HG03060 (cell line): ENCODE measurements at regions not wholly inside any gene's neighbourhood (a gene's known extent, or its start where the extent isn't known, plus 50 kb on each side); places are given as distances from the start of the nearest gene placed in this dataset.
"Not testable (repeated sequence)": the region's sequence is repeated elsewhere in the genome, so short reads cannot be mapped to it uniquely, and the experiment has no call there.

ENCODE experiments used
- ATAC-seq: cut with Tn5 transposase; IDR thresholded peaks from one replicate; pipeline ENCODE4 v1.9.1; 2021; ENCODE audit warnings: low read depth, moderate number of reproducible peaks; ENCODE audit not compliant: unreplicated experiment

- ATAC-seq: no peak
These were observed 458.6 kb upstream of the ATXN8OS start for GRCh38 chr13:69649063-69649392.

- ATAC-seq: no peak
These were observed 459.1 kb upstream of the ATXN8OS start for GRCh38 chr13:69648340-69649062.

- ATAC-seq: no peak
These were observed 463.2 kb upstream of the ATXN8OS start for GRCh38 chr13:69644447-69644846.

GRCh38 chr13:69641773-69642172 lies 465.9 kb upstream of the ATXN8OS start:
- ATAC-seq: no peak

- no peak for ATAC-seq
These were observed 474.6 kb upstream of the ATXN8OS start for GRCh38 chr13:69633044-69633443.

- ATAC-seq: no peak
These were observed 483.7 kb upstream of the ATXN8OS start for GRCh38 chr13:69623973-69624372.

- no peak for ATAC-seq
These were observed 488.0 kb upstream of the ATXN8OS start for GRCh38 chr13:69619651-69620050.

GRCh38 chr13:69618838-69619237 lies 488.8 kb upstream of the ATXN8OS start:
- ATAC-seq: no peak

- ATAC-seq: no peak
These were observed 489.2 kb upstream of the ATXN8OS start for GRCh38 chr13:69618393-69618792.

GRCh38 chr13:69617587-69617986 lies 490.0 kb upstream of the ATXN8OS start:
- no peak for ATAC-seq

- no peak for ATAC-seq
These were observed 491.2 kb upstream of the ATXN8OS start for GRCh38 chr13:69616396-69616795.

- ATAC-seq: not testable (repeated sequence)
These were observed 492.6 kb upstream of the ATXN8OS start for GRCh38 chr13:69615055-69615454.

- no peak for ATAC-seq
These were observed 502.9 kb upstream of the ATXN8OS start for GRCh38 chr13:69604698-69605097.

GRCh38 chr13:69603144-69603853 lies 504.3 kb upstream of the ATXN8OS start:
- ATAC-seq: no peak

GRCh38 chr13:69601661-69602060 lies 506.0 kb upstream of the ATXN8OS start:
- ATAC-seq: no peak

- ATAC-seq: no peak
These were observed 506.8 kb upstream of the ATXN8OS start for GRCh38 chr13:69600811-69601210.

- ATAC-seq: no peak
These were observed 510.5 kb upstream of the ATXN8OS start for GRCh38 chr13:69597088-69597487.

- ATAC-seq: no peak
These were observed 512.4 kb upstream of the ATXN8OS start for GRCh38 chr13:69595181-69595580.

GRCh38 chr13:69591437-69591836 lies 516.2 kb upstream of the ATXN8OS start:
- ATAC-seq: no peak

- ATAC-seq: no peak
These were observed 517.9 kb upstream of the ATXN8OS start for GRCh38 chr13:69589531-69590235.

- ATAC-seq: no peak
These were observed 522.0 kb upstream of the ATXN8OS start for GRCh38 chr13:69585656-69586055.

GRCh38 chr13:69580255-69580654 lies 527.4 kb upstream of the ATXN8OS start:
- no peak for ATAC-seq
